Upper lobe of left lung (tissue), 4 donors: ENCODE measurements at regions not wholly inside any gene's neighbourhood (a gene's known extent, or its start where the extent isn't known, plus 50 kb on each side); places are given as distances from the start of the nearest gene placed in this dataset.
"Not testable (repeated sequence)": the region's sequence is repeated elsewhere in the genome, so short reads cannot be mapped to it uniquely, and the experiment has no call there.

Experiments
- POLR2A ChIP-seq, 4 donors: fragments of 450-650 bp; IDR thresholded peaks; one replicate each; pipeline ENCODE4 v1.5.1; 2016 to 2017; ENCODE audit warnings: antibody characterized with exemption in 4 of 4, mild to moderate bottlenecking in 2 of 4
- TF ChIP-seq, protein P1 (sequence below), 6 experiments: fragments of 450-650 bp in 4 of 6; fragments of 200-600 bp in 2 of 6; sonication (generic) in 2 of 6; IDR thresholded peaks; one replicate each; pipeline ENCODE4 v1.5.1; 2016 to 2019; ENCODE audit warnings: antibody characterized with exemption in 6 of 6

DNA sequence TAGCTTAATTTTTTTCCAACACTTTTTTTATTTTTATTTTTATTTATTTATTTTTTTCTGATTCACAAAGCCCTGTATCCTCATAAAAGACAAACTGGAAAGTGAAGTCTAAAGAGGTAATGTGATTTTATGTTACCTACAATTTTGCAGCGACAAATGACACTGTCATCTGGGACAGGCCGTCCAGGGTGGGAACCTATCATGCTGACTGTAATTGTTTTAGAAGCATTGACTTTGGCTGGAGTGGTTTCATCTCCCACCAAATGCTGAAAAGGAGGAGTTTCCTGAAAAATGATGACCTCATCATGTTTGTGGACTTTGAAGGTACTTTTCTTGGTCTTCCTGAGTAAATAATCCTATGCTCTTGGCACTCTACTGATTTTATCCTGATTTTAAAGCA is 446.7 kb downstream of the FOXD4L4 start:
- TF ChIP-seq, protein P1, sequence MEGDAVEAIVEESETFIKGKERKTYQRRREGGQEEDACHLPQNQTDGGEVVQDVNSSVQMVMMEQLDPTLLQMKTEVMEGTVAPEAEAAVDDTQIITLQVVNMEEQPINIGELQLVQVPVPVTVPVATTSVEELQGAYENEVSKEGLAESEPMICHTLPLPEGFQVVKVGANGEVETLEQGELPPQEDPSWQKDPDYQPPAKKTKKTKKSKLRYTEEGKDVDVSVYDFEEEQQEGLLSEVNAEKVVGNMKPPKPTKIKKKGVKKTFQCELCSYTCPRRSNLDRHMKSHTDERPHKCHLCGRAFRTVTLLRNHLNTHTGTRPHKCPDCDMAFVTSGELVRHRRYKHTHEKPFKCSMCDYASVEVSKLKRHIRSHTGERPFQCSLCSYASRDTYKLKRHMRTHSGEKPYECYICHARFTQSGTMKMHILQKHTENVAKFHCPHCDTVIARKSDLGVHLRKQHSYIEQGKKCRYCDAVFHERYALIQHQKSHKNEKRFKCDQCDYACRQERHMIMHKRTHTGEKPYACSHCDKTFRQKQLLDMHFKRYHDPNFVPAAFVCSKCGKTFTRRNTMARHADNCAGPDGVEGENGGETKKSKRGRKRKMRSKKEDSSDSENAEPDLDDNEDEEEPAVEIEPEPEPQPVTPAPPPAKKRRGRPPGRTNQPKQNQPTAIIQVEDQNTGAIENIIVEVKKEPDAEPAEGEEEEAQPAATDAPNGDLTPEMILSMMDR (IDR thresholded peaks at IDR 0.05) = not testable (repeated sequence)
- not testable (repeated sequence) for TF ChIP-seq POLR2A (IDR thresholded peaks at IDR 0.05)
